ENCODE measurements at regions not wholly inside any gene's neighbourhood (a gene's known extent, or its start where the extent isn't known, plus 50 kb on each side); places are given as distances from the start of the nearest gene placed in this dataset.

DNA sequence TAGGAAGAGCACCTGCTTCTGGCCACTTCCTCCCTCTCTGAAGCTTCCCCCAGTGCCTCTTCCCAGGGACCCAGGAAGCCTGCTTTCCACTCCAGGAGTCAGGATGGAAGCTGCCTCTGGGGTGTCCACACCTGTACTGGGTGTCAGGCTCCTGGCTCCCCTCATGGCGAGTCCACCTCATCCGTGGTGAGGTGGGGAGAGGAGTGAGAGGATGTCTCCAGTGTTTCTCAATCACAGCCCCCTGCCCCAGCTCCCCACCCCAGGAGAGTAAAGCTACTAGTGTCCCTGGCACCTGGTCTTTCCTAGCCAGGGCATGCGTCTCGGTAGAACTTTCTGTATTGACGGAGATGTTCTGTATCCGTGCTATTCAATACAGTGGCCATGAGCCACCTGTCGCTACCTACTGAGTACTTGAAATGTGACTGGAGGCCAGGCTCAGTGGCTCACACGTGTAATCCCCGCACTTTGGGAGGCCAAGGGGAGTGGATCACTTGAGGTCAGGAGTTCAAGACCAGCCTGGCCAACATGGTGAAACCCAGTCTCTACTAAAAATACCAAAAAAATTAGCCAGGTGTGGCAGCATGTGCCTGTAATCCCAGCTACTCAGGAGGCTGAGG, 171.2 kb upstream of the HAAO start:
- in situ Hi-C loops (cut with MboI; ENCODE audit: low sequenced_read_pairs): no loop called here

DNA sequence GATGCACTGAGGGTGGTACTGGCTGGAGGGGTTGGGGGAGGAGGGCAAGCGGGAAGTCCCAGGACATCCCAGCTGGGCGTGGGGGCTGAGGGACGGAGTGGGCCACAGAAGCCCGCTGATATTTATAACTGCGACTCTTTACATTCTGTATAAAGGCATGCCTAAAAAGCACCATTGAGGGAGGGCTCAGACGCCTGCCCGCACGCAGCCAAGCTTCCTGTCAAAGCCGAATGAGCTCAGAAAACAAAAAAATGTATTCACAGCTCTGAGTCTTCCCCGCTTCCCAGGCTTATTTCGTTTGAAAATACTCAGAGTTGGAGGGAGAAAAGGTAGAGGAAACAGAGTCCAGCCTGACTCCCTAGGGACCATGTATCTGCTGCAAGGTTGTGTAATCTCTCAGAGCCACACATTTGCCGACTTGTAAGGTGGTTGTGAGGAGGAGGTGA, 170.1 kb upstream of the HAAO start:
- in situ Hi-C loops (cut with MboI; ENCODE audit: low sequenced_read_pairs): no loop called here

DNA sequence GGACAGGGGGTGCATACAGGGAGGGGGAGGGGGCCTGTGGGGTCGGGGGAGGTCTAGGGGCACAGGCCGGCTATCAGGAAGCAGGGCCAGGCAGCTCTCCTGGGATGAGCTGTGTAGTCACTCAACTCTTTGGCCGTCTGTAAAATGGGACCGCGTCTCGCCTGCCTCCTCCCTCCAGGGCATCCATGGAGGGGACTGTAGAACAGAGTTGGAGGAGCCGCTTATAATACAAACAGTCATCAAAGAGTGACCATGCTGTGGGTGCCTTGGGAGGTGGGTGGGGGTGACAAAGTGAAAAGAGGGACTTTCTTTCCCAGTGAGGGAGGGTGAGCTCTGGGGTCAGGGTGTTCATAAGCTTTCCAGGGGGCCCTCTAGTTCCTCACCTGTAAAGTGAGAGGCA, 169.6 kb upstream of the HAAO start:
- in situ Hi-C loops (cut with MboI; ENCODE audit: low sequenced_read_pairs): no loop called here

DNA sequence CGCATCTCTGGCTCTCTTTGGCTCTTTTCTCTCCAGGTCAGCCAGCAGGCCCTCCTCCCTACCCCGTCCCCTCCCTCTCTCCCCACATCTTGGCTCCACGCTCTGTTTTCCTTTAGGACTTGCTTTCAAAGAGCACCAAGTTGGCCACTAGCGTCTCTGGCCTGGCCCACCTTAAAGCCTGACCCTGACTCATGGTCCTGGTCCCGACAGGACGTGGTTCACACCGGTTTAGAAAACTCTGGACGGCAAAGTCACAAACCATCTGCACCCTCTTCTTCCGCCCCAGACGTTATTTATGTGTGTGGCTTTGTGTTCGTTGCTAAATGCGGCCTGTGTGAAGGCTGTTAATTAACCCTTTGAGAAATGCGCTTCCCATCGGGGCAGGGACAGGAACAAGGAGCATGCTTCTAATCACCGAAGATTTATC, 169.0 kb upstream of the HAAO start:
- in situ Hi-C loops (cut with MboI; ENCODE audit: low sequenced_read_pairs): no loop called here

DNA sequence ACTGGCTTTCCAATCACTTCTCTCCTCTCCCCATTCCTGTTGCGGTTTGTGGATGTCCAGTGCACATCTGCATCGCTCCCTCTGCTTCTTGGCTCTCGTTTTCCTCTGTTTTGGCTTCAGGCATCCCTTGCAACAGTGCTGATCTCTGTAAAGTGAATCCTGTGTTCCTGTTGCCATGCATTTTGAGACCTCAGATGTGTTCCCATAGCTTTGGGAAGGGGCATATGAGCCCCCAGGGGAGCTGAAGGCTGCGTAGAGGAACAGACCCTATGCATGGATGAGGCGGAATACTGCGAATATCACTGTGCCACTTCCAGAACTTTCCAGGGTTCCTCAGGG, 168.4 kb upstream of the HAAO start:
- in situ Hi-C loops (cut with MboI; ENCODE audit: low sequenced_read_pairs): no loop called here

DNA sequence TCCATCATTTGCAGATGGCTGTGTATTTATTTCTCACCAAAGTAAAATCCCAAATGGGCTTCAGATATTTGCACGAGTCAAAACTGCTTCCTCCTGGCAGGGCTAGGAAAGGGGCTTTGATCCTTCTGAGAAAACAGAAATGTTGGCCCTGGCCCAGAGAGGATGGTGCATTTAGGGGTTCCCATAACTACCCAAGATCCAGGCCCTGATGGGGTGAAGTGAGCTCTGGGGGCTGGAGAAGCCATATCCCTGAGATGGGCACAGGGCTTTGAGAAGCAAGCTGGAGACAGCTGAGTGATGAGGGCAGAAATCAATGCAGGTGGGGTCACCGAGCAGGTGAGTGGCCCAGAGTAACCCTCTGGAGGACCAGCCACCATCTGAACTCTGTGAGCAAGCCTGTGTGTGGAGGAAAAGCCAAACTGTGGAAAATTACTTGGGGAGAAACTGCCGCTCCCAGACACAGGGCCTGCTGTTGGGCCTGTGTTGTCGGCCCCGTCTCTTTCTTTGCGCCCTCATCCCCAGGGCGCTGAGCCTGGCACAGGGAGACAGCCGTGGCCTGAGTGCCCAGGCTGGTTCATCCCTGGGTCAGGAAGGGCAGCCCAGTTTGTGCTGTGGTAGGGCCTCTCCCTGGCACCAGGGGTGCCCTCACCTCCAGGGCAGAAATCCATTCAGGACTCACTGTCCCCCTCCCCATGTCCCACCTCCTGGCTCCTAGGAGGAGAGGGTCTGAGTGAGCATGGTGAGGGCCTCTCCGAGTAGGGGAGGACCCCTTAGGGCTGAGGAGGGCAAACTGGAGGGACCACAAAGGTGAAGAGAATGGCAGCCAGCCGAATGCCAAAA, 167.8 kb upstream of the HAAO start:
- in situ Hi-C loops (cut with MboI; ENCODE audit: low sequenced_read_pairs): no loop called here

DNA sequence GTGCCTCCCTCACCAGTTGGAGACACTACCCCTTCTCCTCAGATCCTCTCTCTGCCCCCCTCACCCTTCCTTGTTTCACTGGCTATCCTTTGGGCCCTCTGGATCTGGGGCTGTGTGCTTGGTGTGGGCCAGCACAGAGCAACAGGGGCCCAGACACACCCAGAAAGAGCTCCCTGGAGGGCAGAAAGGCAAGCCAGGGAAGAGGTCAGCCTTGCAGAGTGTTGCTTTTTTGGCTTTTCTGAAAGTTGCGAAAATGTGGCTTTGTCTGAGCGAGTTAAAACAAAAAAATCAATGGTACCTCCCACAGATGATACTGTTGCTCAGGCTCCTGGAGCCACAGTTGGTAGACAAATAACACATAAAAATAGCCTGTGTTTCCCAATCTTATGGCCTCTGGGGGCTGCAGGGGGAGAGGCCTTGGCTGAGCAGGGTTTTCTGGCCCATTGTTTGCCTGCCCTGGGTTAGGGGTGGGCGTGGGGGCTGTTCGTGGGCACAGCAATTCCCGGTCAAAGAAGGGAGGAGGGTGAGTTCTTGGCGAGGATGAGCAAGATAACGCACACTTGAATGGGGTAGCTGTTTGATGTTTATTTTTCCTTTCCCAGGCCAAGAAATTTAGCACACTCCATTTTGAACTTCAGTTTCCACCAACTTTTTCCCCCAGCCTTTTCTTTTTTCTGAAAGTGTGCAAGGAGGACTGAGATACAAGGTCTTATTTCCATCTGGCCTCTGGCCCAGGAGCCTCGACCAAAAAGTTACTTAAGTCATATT, 167.0 kb upstream of the HAAO start:
- in situ Hi-C loops (cut with MboI; ENCODE audit: low sequenced_read_pairs): no loop called here

DNA sequence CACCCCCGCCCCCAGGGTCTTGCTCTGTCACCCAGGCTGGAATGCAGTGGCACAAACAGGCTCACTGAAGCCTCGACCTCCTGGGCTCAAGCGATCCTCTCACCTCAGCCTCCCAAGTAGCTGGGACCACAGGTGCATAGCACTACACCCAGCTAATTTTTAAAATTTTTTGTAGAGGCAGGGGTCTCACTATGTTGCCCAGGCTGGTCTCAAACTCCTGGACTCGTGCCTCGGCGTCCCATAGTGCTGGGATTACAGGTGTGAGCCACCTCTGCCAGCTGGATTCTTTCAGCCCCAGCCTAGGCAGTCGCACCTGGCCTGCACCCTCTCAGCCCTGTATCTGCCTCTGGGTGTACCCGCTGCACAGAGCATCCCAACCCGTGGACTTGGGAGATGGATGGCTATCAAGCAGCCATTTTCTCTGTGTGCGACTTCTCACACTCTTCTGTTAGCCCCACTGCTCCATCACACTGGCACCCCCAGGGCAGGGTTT, 166.4 kb upstream of the HAAO start:
- in situ Hi-C loops (cut with MboI; ENCODE audit: low sequenced_read_pairs): no loop called here

DNA sequence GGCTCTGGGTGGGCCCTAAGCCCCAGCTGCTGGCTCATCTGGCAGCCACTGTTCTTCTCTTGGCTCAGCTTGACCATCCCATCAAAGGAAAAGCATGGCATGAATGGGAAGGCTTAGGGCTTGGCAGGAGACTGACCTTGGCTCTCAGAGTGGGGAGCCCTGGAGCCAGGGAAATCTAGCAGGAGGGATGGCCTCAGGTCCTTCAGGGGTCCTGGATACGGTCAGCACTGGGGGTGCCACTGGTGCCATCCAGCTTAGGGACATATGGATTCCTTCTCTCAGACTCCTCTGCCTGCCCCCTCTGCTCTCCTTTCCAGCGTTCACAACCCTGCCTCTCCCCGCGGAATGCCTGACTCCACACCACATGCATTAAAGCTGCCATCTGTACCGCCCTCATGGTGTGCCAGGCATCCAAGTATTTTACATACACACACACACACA, 165.5 kb upstream of the HAAO start:
- in situ Hi-C loops (cut with MboI; ENCODE audit: low sequenced_read_pairs): no loop called here

DNA sequence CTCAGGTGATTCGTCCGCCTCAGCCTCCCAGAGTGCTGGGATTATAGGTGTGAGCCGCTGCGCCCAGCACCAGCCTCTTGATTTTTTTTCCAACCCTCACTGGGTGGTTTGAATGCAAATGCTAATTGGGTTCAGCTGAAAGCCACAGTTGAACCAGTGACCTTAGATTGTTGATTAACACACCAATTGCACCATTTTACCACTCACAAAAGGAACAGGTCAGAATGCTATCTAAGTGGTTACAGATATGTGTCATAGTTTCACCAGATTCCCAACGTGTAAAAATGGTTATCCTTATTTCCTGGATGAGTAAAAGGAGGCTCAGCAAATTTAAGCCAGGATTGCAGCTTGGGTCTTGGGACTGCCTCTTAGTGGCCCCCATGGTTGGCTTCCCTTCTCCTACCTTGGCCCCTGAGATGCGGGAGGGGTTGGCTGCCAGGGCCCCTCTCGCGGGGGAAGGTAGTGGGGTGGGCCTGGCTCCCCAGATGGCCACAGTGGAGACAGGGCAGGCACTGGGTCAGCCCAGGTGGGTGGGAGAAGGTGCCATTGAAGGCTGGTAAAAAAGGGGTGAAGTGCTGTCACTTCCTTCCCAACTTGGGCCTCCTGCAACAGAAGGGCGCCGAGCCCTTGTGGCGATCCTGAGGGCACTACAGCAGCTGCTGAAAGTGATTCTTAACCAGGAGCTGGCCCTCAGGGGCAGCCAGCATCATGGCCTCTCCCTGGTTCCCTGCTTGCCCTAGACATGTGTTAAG, 164.9 kb upstream of the HAAO start:
- in situ Hi-C loops (cut with MboI; ENCODE audit: low sequenced_read_pairs): no loop called here

DNA sequence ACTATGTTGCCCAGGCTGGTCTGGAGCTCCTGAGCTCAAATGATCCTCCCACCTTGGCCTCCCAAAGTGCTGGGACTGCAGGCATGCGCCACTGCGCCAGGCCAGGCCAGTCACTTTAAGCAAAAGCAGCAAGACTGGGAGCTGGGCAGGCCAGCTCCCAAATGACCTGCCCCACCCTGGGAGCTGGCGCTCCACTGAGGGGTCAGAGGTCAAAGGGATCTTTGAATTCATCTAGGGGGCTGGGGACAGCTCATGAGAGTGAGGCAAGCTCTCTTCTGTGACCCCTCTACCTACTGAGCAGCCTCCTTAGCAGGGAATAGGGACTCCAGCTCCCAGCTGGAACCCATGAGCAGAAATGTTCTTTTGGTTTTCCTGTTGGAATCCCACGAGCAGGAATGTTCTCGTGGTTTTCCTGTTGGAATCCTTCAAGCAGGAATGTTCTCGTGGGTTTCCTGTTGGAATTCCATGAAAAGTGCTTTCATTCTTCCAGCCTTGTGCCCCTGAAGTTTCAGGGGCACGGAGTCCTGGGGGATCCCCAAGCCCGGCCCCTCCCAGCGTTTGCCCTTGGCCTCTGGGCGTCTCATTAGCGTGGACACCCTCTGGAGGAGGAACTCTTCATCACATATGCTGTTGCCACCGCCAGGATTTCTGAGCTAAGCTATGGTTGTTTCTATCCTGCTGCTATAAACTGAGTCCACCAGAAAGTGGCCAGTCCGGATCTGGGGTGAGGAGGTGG, 162.0 kb upstream of the HAAO start:
- in situ Hi-C loops (cut with MboI; ENCODE audit: low sequenced_read_pairs): no loop called here

DNA sequence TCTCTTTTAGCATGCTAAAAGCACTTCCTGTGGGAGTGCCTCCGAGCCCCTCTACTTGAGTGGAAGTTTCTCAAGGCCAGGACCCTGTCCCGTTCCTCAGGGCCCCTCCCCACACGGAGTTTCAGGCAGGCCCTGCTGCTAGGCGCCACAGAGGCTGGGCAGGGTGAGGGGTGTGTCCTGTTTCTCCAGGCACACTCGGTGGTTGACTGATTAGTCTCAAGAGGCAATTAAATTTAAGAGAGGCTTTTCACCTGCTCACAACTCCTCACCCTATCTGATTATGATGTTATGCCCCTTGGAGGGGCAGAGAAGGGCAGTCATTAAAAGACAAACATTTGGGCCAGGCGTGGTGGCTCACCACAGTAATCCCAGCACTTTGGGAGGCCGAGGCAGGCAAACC, 160.8 kb upstream of the HAAO start:
- in situ Hi-C loops (cut with MboI; ENCODE audit: low sequenced_read_pairs): no loop called here

DNA sequence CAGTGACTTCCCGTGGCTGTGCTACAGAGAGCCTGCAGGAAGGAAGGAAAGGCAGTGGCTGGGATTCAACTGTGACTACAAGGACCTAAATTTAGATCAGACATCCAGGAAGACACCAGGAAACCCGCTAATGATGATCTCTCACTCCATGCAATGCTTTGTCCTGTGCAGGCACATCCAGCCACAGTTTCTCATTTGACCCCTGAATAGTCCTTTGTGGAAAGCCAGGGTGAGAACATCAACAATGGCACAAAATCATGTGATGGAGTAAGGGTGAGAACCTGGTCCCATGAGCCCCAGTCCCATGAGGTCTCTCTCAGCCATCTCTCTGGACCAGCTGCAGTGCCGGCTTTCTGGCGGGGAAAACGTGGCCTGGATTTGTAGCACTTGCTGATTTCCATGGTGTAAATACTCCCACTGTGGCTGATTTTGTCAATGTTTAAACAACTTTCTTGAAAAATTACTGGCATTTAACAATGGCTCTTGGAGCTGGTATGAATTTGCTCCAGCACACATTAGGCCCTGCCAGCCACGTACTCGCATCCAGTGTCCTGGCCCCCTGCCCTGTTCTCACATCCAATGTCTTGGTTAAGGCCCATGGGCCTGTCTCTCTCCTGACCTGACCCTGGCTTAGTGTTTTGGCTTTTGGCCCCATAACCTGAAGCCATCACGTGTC, 159.0 kb upstream of the HAAO start:
- in situ Hi-C loops (cut with MboI; ENCODE audit: low sequenced_read_pairs): no loop called here

DNA sequence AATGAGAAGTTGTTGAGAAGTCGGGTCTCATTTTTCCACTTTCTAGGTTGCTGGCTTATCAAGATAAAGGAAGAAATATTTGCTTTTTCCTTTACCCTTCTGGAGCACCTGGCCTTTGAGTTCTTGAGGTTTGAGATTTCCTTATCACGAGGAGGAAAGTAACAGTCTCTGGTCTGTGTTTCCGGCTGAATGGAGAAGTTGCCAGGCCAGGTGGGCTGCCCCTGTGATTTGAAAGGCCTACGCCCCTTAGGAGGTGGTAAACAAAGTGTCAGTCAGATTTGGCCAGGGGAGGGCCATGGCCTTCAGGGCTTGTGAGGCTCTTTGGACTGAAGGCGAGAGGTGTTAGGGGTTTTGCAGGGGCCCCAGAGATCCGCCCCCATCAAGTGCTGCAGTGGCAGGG, 156.7 kb upstream of the HAAO start:
- in situ Hi-C loops (cut with MboI; ENCODE audit: low sequenced_read_pairs): no loop called here

DNA sequence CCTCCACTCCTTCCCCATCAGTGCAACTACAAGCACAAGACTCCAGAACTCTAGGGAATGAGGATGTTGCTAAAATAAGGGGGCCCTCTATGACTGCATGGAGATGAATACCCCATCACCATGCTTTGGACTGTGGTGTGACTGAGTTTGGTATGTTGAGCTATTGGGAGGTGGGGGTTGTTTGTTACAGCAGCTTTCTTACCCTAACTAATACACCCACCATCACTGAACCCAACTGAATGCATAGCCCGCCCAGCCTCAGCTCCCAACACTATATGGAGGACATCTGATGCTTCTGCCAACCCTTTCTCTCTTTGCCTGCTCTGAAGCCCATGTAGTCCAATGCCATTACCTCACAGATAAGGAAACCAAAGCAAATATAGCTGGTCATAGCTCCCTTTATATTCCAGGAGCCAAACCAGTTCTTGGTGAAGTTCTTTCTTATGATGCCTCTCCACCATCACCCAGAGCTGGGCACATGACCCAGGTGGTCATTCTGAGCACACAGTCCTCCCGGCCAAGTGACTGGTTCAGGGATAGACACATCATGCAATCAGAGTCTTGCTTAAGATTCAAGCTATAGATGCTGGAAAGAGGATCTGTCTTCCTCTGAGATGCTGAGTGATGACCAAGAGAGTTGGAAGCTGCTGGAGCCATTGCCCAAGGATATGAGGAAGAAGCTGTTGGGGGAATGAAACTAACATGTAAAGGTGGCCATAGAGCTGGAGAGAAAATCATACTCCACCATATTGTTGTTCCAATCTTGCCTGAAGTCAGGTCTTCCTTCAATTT, 155.6 kb upstream of the HAAO start:
- in situ Hi-C loops (cut with MboI; ENCODE audit: low sequenced_read_pairs): no loop called here

DNA sequence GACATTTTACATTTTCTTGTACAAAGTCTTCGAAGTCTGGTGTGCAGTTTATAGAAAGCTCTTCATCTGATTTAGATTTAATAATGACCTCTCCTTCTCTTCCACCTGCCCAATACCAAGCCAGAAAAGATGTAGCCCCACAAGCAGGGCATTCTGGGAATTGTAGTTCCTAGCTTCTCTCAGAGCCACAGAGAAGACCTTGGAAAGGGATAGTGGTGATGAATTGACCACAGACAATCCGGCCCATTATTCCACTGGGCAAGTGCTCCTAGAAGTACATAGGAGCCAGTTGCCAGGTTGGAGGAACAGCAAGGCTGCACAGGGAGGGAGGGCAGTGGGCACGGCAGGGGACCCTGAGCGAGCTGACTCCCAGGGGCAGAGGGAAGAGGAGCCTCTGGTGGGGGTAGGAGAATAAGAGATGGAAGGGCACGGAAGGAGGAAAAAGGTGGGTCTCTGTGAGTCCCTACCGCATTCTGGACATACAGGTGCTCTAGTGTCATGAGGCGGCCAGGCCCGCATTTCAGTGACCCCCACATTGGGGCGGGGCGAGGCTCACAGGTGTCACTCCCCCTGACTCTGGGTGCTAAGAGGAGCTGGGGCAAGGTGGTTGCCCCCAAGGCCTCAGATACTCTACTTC, 152.5 kb upstream of the HAAO start:
- in situ Hi-C loops (cut with MboI; ENCODE audit: low sequenced_read_pairs): no loop called here

DNA sequence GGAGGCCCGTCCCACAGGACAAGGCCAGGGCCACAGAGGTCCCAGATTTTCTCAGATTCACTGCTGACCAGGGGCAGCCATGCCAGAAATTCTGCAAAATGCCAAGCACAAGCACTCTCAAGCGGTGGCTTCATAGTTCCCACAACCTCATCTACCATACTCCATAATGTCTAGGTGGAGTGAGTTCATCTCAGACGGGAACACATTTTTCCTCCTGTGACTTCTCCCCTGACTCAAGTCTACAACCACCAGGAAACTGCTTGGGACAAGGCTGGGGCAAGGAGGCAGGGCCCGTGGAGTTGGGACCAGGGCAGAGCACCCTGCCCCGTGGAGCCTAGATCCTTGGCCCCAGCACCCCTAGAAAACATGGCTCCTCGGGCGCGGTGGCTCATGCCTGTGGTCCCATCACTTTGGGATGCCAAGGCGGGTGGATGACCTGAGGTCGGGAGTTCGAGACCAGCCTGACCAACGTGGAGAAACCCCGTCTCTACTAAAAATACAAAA, 150.7 kb upstream of the HAAO start:
- in situ Hi-C loops (cut with MboI; ENCODE audit: low sequenced_read_pairs): no loop called here
